ENCODE measurements at regions not wholly inside any gene's neighbourhood (a gene's known extent, or its start where the extent isn't known, plus 50 kb on each side); places are given as distances from the start of the nearest gene placed in this dataset.

DNA sequence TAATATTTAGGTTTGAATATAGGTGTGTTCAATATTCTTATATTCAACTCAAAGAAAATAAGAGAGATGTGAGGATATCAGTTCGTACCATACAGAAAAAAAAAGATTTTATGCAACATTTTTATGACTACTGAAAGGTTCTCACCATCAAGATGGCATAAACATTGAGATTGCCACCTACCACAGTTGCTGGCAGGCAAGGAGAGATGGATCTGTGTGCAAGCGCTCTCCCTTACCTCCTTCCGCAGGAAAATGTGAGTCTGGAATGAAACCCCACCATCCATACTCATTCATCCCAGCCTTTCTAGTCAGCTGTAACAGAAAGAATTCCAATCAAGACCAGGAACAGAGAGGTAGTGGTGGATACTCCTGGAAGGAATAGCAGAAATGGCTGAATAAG, 376.9 kb downstream of the PPP3CA start:
- Histone ChIP-seq H3K9me3 (replicated peaks) (no peaks in the 10 kb centered on the region), H3K27me3 (no peaks in the 10 kb centered on the region; the same call in 1 of the 2 replicates), H3K4me3 (no peak overlapping the region), H3K36me3 (no peaks in the 10 kb centered on the region), H3K27ac (no peak overlapping the region), H3K4me1 (no peaks in the 10 kb centered on the region)
- DNase-seq: no peak

DNA sequence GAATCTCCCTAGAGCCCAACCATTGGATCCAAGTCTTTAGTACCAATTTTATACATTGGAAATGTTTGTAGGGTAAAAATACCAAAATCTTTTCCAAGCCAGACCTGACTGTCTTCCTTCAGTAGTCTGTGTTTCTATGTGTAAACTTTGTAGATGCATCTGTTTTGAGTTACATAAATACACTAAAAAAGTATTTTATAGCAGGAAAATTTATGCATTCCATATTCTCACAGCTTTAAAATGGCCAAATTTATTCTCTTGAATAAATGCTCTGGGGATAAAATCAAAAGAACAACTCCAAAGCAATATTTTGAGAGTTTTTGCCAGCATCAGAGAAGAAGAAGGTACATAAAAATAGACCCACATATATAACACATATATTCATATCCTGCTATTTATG, 377.4 kb downstream of the PPP3CA start:
- H3K27ac ChIP-seq: no peak overlapping the region
- H3K27me3 ChIP-seq: no peaks in the 10 kb centered on the region; the same call in 1 of the 2 replicates

DNA sequence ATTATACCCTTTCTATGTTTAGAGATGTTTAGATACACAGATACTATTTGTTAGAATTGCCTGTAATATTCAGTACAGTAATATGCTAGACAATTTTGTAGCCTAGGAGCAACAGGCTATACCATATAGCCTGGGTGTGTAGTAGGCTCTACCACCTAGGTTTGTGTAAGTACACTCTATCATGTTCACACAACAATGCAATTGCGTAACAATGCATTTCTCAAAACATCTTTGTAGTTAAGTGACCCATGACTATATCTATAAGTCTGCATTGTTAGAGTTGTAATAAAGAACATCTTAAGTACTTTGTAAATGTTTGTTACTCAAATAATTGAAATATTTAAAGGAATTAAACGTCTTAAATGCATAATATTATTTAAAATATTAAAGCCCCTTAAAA, 379.3 kb downstream of the PPP3CA start:
- no peaks in the 10 kb centered on the region for H3K27me3 ChIP-seq
- no peaks in the 10 kb centered on the region for H3K9me3 ChIP-seq (replicated peaks)
- H3K27ac ChIP-seq: no peak overlapping the region
- no peak for DNase-seq
- no peaks in the 10 kb centered on the region for H3K4me1 ChIP-seq
- H3K36me3 ChIP-seq: no peaks in the 10 kb centered on the region
- no peak overlapping the region for H3K4me3 ChIP-seq

More for the DNA sequence above, 377.4 kb downstream of the PPP3CA start:
- H3K36me3 ChIP-seq: no peaks in the 10 kb centered on the region
- H3K4me1 ChIP-seq: no peaks in the 10 kb centered on the region
- no peak for DNase-seq
- no peaks in the 10 kb centered on the region for H3K9me3 ChIP-seq (replicated peaks)
- no peak overlapping the region for H3K4me3 ChIP-seq

DNA sequence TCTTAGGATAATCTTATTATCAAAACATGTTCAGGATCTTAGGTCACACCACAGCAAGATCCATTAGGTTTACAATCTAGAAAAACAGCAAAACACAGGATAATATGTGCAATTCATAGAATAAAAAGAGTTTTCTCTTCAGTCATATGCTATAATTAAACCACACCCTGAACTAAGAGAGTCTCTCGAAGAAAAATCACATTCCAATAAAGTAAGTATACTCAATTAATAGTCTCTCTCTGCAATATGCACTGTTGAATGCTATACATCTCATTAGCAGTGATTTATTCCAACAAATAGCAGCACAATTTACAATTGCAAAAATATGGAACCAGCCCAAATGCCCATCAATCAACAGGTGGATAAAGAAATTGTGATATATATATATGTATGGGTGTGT, 383.7 kb downstream of the PPP3CA start:
- Histone ChIP-seq H3K9me3 (replicated peaks) (no peaks in the 10 kb centered on the region), H3K36me3 (no peaks in the 10 kb centered on the region), H3K4me1 (no peaks in the 10 kb centered on the region), H3K4me3 (no peak overlapping the region), H3K27me3 (no peaks in the 10 kb centered on the region), H3K27ac (no peak overlapping the region)
- no peak for DNase-seq

DNA sequence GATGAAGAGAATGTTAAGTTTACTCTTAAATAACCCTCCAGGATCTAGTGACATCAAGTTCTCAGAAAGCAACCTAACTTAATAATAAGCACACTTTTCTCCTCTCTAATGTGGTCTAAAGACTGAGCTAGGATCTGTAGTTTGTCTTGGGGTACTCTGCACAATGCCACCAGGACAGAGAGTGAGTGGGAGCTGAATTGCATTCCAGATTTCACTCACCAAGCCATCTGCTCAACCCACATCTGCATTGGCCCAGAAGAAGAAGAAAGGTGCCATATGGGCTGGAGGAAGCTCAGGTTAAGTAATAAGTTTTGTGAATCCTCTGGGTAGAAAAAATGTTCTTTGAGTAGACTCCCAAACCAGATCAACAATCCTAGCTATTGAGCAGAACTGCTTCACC, 384.6 kb downstream of the PPP3CA start:
- Histone ChIP-seq H3K4me3 (no peak overlapping the region), H3K4me1 (no peaks in the 10 kb centered on the region)

DNA sequence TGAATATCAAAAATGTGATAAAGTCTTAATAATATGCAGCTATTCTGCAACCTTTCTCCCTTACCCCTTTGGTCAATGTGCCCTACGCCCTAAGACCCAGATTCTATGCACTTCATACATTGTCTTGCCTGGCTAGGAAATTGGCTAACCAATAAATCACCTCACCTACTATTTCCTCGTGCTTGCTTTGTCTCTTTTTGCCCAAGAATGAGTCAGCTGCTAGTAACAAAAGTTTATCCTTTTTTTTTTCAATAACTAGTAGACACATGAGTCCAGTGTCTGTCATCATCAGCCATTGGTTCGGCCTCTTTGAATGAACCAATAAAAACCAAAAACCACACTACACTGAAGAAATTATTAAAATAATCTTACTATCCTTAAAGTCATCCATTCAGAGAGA, 387.1 kb downstream of the PPP3CA start:
- no peaks in the 10 kb centered on the region for H3K4me1 ChIP-seq
- no peaks in the 10 kb centered on the region for H3K27me3 ChIP-seq
- H3K4me3 ChIP-seq: no peak overlapping the region
- DNase-seq: no peak
- no peaks in the 10 kb centered on the region for H3K9me3 ChIP-seq (replicated peaks)
- H3K27ac ChIP-seq: no peak overlapping the region
- no peaks in the 10 kb centered on the region for H3K36me3 ChIP-seq

More for the DNA sequence above, 384.6 kb downstream of the PPP3CA start:
- no peak overlapping the region for H3K27ac ChIP-seq
- DNase-seq: no peak
- H3K9me3 ChIP-seq (replicated peaks): no peaks in the 10 kb centered on the region
- H3K27me3 ChIP-seq: no peaks in the 10 kb centered on the region
- H3K36me3 ChIP-seq: no peaks in the 10 kb centered on the region

DNA sequence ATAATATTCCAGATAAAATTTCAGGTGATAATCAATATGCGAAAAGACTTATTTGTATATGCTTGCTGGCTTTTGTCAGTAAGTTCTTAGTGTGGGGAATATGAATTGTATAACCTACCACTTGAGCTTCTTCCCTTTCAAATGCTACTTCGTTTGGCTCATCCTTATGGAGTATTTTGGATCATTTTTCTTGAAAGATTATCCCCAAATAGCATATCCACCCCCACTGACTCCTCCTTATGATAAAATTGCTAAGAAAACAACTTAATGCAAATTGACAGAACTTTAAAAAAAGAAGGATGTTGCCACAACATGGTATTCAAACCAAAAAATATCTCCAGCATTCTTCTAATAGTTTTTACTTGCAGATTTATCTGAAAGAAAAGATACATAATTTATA, 393.3 kb downstream of the PPP3CA start:
- Histone ChIP-seq H3K4me1 (no peaks in the 10 kb centered on the region), H3K36me3 (no peaks in the 10 kb centered on the region)
- no peak for DNase-seq

DNA sequence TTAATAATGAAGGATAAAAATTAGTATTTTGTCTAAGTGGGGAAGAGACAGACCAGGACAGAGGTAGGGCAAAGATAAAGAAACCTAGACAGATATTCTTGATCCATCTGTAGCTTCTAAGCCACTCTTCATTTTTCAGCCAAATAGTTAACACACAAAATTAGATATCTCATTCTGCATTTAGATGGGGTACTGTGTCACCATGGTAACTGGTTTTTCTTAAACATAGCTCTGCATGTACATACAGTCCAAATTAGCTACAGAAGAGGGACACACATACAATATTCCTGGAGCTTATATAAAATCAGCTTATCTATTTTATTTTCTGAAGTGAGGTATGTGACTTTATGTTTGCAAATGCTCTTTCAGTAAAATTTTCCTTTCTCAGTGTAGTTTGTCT, 393.7 kb downstream of the PPP3CA start:
- H3K27me3 ChIP-seq: no peaks in the 10 kb centered on the region
- H3K27ac ChIP-seq: no peak overlapping the region
- DNase-seq: no peak

More for the DNA sequence above, 393.3 kb downstream of the PPP3CA start:
- Histone ChIP-seq H3K4me3 (no peak overlapping the region), H3K27me3 (no peaks in the 10 kb centered on the region), H3K9me3 (replicated peaks) (no peaks in the 10 kb centered on the region), H3K27ac (no peak overlapping the region)

DNA sequence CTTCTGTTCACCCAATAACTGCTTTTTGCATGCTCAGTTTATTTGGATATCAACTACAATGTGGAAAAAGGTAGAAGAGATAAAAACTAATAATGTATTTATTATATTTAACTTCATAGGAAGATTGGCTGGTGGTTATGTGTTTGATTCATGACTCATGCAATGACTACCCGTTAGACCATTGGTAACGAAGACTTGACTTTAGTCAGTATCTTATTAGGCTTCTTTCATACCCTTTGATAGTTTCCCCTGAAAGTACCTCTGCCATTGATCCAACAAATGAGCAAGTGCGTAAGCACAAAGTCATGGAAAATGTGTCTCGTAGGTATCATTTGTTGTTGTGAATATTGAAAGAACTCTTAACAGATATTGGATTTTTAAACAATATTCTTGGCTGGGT, 394.7 kb downstream of the PPP3CA start:
- H3K27ac ChIP-seq: no peak overlapping the region
- no peaks in the 10 kb centered on the region for H3K9me3 ChIP-seq (replicated peaks)
- no peak overlapping the region for H3K4me3 ChIP-seq
- no peak for DNase-seq
- no peaks in the 10 kb centered on the region for H3K27me3 ChIP-seq
- H3K36me3 ChIP-seq: no peaks in the 10 kb centered on the region
- no peaks in the 10 kb centered on the region for H3K4me1 ChIP-seq

More for the DNA sequence above, 393.7 kb downstream of the PPP3CA start:
- Histone ChIP-seq H3K4me3 (no peak overlapping the region), H3K4me1 (no peaks in the 10 kb centered on the region), H3K36me3 (no peaks in the 10 kb centered on the region), H3K9me3 (replicated peaks) (no peaks in the 10 kb centered on the region)

DNA sequence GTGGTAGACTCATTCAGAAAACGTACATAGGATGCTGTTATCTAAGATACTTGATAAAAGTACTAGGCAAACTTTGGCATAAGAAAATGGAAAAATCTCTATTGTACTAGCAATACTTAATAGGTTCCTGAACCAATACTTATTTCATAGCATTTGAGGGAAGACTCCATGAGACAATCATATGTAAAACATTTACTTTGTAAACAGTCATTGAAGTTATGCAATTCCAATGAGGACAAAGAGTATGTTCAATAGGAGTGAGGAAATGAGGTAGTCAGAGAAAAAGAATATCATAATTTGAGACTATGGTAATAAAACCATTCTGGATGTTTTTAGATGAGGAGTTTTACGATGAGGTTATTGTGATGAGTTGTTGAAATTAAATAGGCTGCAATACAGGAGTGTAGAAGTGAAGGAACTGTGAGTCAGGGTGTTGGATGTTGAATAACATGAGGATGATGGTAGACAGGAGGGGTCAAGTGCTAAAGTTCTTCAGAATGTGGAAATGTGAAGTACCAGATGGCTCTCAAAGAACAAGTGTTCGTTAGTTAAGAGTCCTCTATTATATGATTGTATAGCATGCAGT, 397.9 kb downstream of the PPP3CA start:
- H3K27me3 ChIP-seq: no peaks in the 10 kb centered on the region
- no peak overlapping the region for H3K4me3 ChIP-seq
- no peak overlapping the region for H3K27ac ChIP-seq
- no peaks in the 10 kb centered on the region for H3K4me1 ChIP-seq
- DNase-seq: no peak
- no peaks in the 10 kb centered on the region for H3K9me3 ChIP-seq (replicated peaks)
- no peaks in the 10 kb centered on the region for H3K36me3 ChIP-seq

DNA sequence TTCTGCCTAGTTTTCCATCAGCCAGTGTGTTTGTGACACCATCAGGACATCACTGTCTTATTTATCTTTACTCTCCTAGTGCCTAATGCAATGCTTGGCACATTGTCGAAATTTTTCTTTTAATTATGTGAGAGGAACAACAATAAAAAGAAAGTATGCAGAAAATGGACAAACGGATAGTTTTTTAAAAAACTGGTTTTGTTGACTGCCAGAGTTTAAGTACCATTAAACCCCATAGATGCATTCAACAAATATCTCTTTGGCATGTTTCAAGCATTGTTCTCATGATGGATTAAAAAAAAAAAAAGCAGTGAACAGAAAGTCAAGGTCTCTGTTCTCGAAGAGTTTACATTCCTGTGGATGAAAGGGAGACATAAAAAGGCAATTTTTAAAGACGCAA, 398.4 kb downstream of the PPP3CA start:
- Histone ChIP-seq H3K27me3 (no peaks in the 10 kb centered on the region), H3K4me1 (no peaks in the 10 kb centered on the region), H3K36me3 (no peaks in the 10 kb centered on the region), H3K27ac (no peak overlapping the region), H3K4me3 (no peak overlapping the region), H3K9me3 (replicated peaks) (no peaks in the 10 kb centered on the region)
- no peak for DNase-seq

DNA sequence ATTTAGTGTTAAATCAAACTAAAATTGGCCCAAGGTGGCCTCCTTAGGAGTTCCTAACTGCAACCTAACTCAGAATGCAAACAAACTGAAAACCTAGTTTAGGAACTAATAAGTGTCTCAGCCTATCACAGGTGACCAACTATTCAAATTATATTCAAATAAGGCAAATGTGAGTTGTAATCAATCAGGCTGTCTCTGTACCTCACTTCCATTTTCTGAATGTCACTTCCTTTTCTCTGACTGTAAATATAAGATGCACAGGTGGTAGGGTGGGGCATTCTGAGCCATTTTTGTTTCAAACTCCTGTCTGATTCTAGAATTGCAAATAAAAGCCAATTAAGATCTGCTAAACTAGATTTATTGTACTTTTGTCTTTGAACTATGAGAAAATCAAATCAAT, 401.5 kb downstream of the PPP3CA start:
- DNase-seq: no peak
- H3K4me3 ChIP-seq: no peak overlapping the region
- no peaks in the 10 kb centered on the region for H3K9me3 ChIP-seq (replicated peaks)
- H3K4me1 ChIP-seq: no peaks in the 10 kb centered on the region
- H3K36me3 ChIP-seq: no peaks in the 10 kb centered on the region
- no peaks in the 10 kb centered on the region for H3K27me3 ChIP-seq
- H3K27ac ChIP-seq: no peak overlapping the region

DNA sequence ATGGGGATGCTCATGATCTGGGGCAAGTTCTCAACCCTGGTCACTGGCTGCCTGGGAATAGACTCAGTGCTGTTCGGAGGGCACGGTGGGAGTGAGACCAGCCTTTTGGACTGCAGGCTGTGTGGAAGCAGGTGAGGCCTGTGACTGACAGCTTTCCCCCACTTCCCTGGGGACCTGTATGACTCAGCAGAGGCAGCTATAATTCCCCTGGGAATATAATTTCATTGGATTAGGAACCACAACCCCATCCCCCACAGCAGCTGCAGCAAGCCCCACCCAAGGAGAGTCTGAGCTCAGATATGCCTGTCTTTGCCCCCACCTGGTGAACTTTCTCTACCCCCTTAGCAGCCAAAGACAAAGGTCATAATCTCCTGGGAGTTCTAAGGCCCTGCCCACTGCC, 408.6 kb downstream of the PPP3CA start:
- Histone ChIP-seq H3K4me3 (no peak overlapping the region), H3K27ac (no peak overlapping the region), H3K36me3 (no peaks in the 10 kb centered on the region), H3K27me3 (no peaks in the 10 kb centered on the region), H3K9me3 (replicated peaks) (no peaks in the 10 kb centered on the region), H3K4me1 (no peaks in the 10 kb centered on the region)
- peak in 1 of 2 experiments; percentile 8 for DNase-seq

DNA sequence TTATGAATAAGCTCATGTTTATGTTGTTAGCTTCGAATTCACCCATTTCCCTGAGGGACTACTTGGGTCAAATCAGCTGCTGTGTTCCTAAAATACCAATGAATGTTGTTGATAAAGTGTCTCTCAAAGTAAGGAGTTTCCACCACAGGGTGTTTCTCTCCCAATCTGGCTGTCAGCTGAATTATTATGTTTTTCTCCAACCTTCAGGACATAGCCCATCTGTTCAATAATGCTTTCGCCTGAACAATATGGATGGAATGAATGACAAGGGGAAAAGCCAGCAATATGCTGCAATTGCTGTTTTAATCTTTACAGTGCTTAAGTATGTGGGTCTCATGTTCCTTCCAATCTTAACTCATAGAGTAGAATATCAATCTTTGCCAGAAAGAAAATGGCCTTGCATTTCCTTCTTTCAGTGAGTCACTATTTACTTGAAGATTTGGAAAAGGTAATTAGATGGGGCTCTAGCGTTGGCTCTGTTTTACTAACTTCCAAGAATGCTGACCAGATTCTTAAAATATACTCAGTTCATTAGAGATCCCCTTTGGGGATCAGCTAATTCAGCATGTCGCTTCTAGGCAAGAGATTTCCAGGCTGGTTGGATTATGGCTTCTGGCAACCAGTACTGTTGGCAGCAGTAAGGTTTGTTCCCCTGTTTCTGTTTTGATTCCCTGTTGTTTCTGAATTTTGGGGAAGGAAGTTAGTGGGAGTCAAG, 410.5 kb downstream of the PPP3CA start:
- no peaks in the 10 kb centered on the region for H3K27me3 ChIP-seq
- no peaks in the 10 kb centered on the region for H3K36me3 ChIP-seq
- H3K4me3 ChIP-seq: no peak overlapping the region
- no peak overlapping the region for H3K27ac ChIP-seq
- DNase-seq: no peak
- H3K4me1 ChIP-seq: no peaks in the 10 kb centered on the region
- H3K9me3 ChIP-seq (replicated peaks): no peaks in the 10 kb centered on the region

DNA sequence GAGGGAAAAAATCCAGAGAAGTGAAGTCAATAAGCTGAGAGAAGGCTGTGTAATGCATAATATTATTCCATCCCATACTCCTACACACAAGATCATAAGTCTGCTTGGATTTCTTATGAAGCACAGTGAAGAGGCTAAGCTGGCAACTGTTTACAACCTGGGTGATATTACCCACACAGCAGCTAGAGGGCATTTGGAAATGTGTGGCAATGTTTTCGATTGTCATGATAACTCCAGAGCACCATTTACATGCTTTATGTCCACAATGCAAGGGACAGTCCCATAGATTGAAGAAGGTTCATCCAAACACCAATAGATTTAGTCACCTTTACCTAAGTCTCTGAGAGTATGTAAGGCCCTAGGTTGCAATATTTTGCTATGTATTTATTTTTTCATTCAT, 412.2 kb downstream of the PPP3CA start:
- DNase-seq: peak in 1 of 2 experiments; percentile 6
- Histone ChIP-seq H3K9me3 (replicated peaks) (no peaks in the 10 kb centered on the region), H3K27ac (no peak overlapping the region), H3K27me3 (no peaks in the 10 kb centered on the region), H3K4me3 (no peak overlapping the region), H3K4me1 (no peaks in the 10 kb centered on the region), H3K36me3 (no peaks in the 10 kb centered on the region)

DNA sequence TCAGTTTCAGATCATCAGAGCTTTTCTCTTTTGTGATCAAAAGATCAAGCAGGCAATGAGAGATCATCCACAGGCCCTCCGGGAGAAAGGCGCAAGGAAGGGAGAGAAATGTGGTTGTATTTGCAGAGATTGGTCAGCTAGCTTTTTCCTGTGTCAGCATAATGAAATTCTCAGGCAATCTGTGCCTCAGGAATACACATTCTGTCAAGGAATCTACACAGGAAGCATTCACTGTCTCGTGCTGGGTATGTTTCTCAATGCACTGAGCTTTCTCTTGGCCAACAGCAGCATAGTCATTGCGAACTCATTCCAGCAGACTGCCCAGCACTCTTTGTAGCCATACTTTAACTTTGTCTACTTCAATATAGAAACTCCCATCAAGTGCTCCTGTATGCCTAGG, 413.7 kb downstream of the PPP3CA start:
- Histone ChIP-seq H3K9me3 (replicated peaks) (no peaks in the 10 kb centered on the region), H3K36me3 (no peaks in the 10 kb centered on the region), H3K27ac (no peak overlapping the region), H3K4me1 (no peaks in the 10 kb centered on the region), H3K27me3 (no peaks in the 10 kb centered on the region), H3K4me3 (no peak overlapping the region)
- DNase-seq: no peak
